GM23338 (cell line): ENCODE measurements at regions not wholly inside any gene's neighbourhood (a gene's known extent, or its start where the extent isn't known, plus 50 kb on each side); places are given as distances from the start of the nearest gene placed in this dataset.

Source experiments
- ATAC-seq: fragments of 200-7000 bp; cut with Tn5 transposase; 3 replicates; pipeline ENCODE4 v1.9.1; 2020
- DNase-seq: peaks from one replicate; pipeline ENCODE4 v3.0.0-alpha.2; 2015; ENCODE audit warnings: low spot score
- H2AFZ ChIP-seq: fragments of 200-600 bp; sonication (generic); 2 replicates; pipeline ENCODE4 v1.8.0; 2016; ENCODE audit warnings: antibody characterized with exemption, mild to moderate bottlenecking, moderate library complexity
- H3F3A ChIP-seq: fragments of 200-600 bp; sonication (generic); replicated peaks from 2 replicates; pipeline ENCODE4 v1.8.0; 2017; ENCODE audit warnings: antibody characterized with exemption, mixed run types, low read depth
- H3K27ac ChIP-seq: fragments of 200-600 bp; sonication (generic); 2 replicates; pipeline ENCODE4 v1.6.1; 2016; ENCODE audit warnings: low read depth
- H3K27me3 ChIP-seq: fragments of 200-600 bp; sonication (generic); 2 replicates; pipeline ENCODE4 v1.8.0; 2016; ENCODE audit warnings: mild to moderate bottlenecking, mixed run types, moderate library complexity; ENCODE audit not compliant: insufficient read depth
- H3K36me3 ChIP-seq: fragments of 200-600 bp; sonication (generic); 2 replicates; pipeline ENCODE4 v1.8.0; 2016; ENCODE audit warnings: mild to moderate bottlenecking; ENCODE audit not compliant: insufficient read depth
- H3K4me1 ChIP-seq: fragments of 200-600 bp; sonication (generic); 2 replicates; pipeline ENCODE4 v1.8.0; 2016; ENCODE audit warnings: mild to moderate bottlenecking, moderate library complexity; ENCODE audit not compliant: insufficient read depth
- H3K4me2 ChIP-seq: fragments of 200-600 bp; sonication (generic); 2 replicates; pipeline ENCODE4 v1.7.1; 2017; ENCODE audit warnings: mixed run types
- H3K4me3 ChIP-seq: fragments of 200-600 bp; sonication (generic); 2 replicates; pipeline ENCODE4 v1.6.1; 2016; ENCODE audit warnings: mixed run types
- H3K79me2 ChIP-seq: fragments of 200-600 bp; sonication (generic); replicated peaks from 2 replicates; pipeline ENCODE4 v1.8.0; 2017; ENCODE audit warnings: mild to moderate bottlenecking; ENCODE audit not compliant: insufficient read depth
- H3K9me2 ChIP-seq: fragments of 200-600 bp; sonication (generic); 2 replicates; pipeline ENCODE4 v1.8.0; 2017; ENCODE audit not compliant: insufficient read depth
- H4K20me1 ChIP-seq: fragments of 200-600 bp; sonication (generic); replicated peaks from 2 replicates; pipeline ENCODE4 v1.8.0; 2017; ENCODE audit warnings: mild to moderate bottlenecking; ENCODE audit not compliant: insufficient read depth
- H3K27ac Mint-ChIP-seq: 2 replicates; pipeline ENCODE4 v1.8.0; 2020; ENCODE audit warnings: inconsistent platforms, mild to moderate bottlenecking, moderate library complexity, mixed read lengths
- H3K27me3 Mint-ChIP-seq: 3 replicates; pipeline ENCODE4 v1.8.0; 2022; ENCODE audit warnings: low read depth, mild to moderate bottlenecking, moderate library complexity, mixed read lengths, inconsistent platforms; ENCODE audit not compliant: insufficient read depth, poor library complexity
- H3K36me3 Mint-ChIP-seq: 3 replicates; pipeline ENCODE4 v1.8.0; 2021; ENCODE audit warnings: low read depth, mild to moderate bottlenecking, inconsistent platforms, moderate library complexity, mixed read lengths
- H3K4me1 Mint-ChIP-seq: 3 replicates; pipeline ENCODE4 v1.8.0; 2020; ENCODE audit warnings: mild to moderate bottlenecking, inconsistent platforms, mixed read lengths
- H3K4me3 Mint-ChIP-seq: 3 replicates; pipeline ENCODE4 v1.8.0; 2021; ENCODE audit warnings: moderate library complexity, mild to moderate bottlenecking, inconsistent platforms, mixed read lengths
- H3K9me3 Mint-ChIP-seq: 3 replicates; pipeline ENCODE4 v1.8.0; 2020; ENCODE audit warnings: moderate library complexity, mild to moderate bottlenecking, inconsistent platforms, mixed read lengths
- CREB1 ChIP-seq: fragments of 250-450 bp; sonication (Bioruptor Pico); IDR thresholded peaks from 2 replicates; pipeline ENCODE4 v1.5.0; 2020; ENCODE audit warnings: low read depth, mild to moderate bottlenecking, moderate library complexity
- CTCF ChIP-seq, 2 experiments: fragments of 200-600 bp in 1 of 2; sonication (generic) in 1 of 2; conservative IDR thresholded peaks; 2 replicates each; pipeline versions ENCODE4 v1.5.1 to v1.6.1; 2016 to 2017; ENCODE audit warnings: antibody characterized with exemption in 2 of 2, low read depth in 2 of 2, mild to moderate bottlenecking in 2 of 2, moderate library complexity in 1 of 2
- EZH2phosphoT487 ChIP-seq: fragments of 200-600 bp; sonication (generic); IDR thresholded peaks from one replicate; pipeline ENCODE4 v1.8.1; 2018; ENCODE audit warnings: antibody characterized with exemption; ENCODE audit not compliant: unreplicated experiment
- NANOG ChIP-seq: IDR thresholded peaks from 2 replicates; pipeline ENCODE4 v1.6.1; 2016; ENCODE audit warnings: antibody characterized with exemption, borderline replicate concordance
- POLR2AphosphoS5 ChIP-seq: IDR thresholded peaks from 2 replicates; pipeline ENCODE4 v1.6.1; 2016; ENCODE audit warnings: antibody characterized with exemption, low read depth
- REST ChIP-seq: IDR thresholded peaks from one replicate; pipeline ENCODE4 v1.6.1; 2018; ENCODE audit warnings: antibody characterized with exemption; ENCODE audit not compliant: unreplicated experiment
- STAT1 ChIP-seq: IDR thresholded peaks from one replicate; pipeline ENCODE4 v1.6.1; 2016; ENCODE audit warnings: antibody characterized with exemption; ENCODE audit not compliant: unreplicated experiment
- ZNF114 ChIP-seq: fragments of 250-450 bp; sonication (Bioruptor Pico); IDR thresholded peaks from 2 replicates; pipeline ENCODE4 v1.5.0; 2020; ENCODE audit warnings: mild to moderate bottlenecking, moderate library complexity
- ZNF331 ChIP-seq: fragments of 250-450 bp; sonication (Bioruptor Pico); IDR thresholded peaks from 2 replicates; pipeline ENCODE4 v1.5.0; 2020; ENCODE audit warnings: low read depth, mild to moderate bottlenecking, moderate library complexity
- ZNF462 ChIP-seq: fragments of 250-450 bp; sonication (Bioruptor Pico); IDR thresholded peaks from 2 replicates; pipeline ENCODE4 v1.5.0; 2020; ENCODE audit warnings: mild to moderate bottlenecking, moderate library complexity

- Mint-ChIP-seq H3K27me3 (no peaks in the 10 kb centered on the region), H3K4me1 (peaks cover 38% of the 10 kb centered on the region), H3K36me3 (no peaks in the 10 kb centered on the region), H3K4me3 (no peak overlapping the region), H3K27ac (peak overlapping the region; percentile 20; the same call in 1 of the 2 replicates), H3K9me3 (no peaks in the 10 kb centered on the region)
- TF ChIP-seq CREB1 (CRISPR knock-in tag) = no peak
- Histone ChIP-seq H3K4me2 (no peak overlapping the region), H3F3A (no peaks in the 10 kb centered on the region), H4K20me1 (no peaks in the 10 kb centered on the region), H3K9me2 (no peaks in the 10 kb centered on the region), H2AFZ (no peak overlapping the region), H3K4me3 (no peak overlapping the region), H3K27ac (no peak overlapping the region), H3K79me2 (no peaks in the 10 kb centered on the region), H3K27me3 (no peaks in the 10 kb centered on the region), H3K36me3 (no peaks in the 10 kb centered on the region), H3K4me1 (peaks cover 35% of the 10 kb centered on the region)
- DNase-seq (no peak), ATAC-seq (no peak)
Observed at GRCh38 chr12:46660276-46660675, 165.5 kb downstream of the SLC38A4 start.

- Mint-ChIP-seq H3K9me3 (no peaks in the 10 kb centered on the region), H3K27ac (0 out of 2 replicates have a peak overlapping the region, but pooled peaks have one; percentile 20), H3K36me3 (no peaks in the 10 kb centered on the region), H3K4me1 (peaks cover 34% of the 10 kb centered on the region), H3K4me3 (no peak overlapping the region), H3K27me3 (no peaks in the 10 kb centered on the region)
- no peak overlapping the region for H3K4me3 ChIP-seq
- H3K27ac ChIP-seq = no peak overlapping the region
- no peaks in the 10 kb centered on the region for H4K20me1 ChIP-seq
- H2AFZ ChIP-seq = no peak overlapping the region
- ATAC-seq (no peak), DNase-seq (no peak)
- no peaks in the 10 kb centered on the region for H3K27me3 ChIP-seq
- H3K79me2 ChIP-seq = no peaks in the 10 kb centered on the region
- no peaks in the 10 kb centered on the region for H3K36me3 ChIP-seq
- peaks cover 32% of the 10 kb centered on the region for H3K4me1 ChIP-seq
- H3K4me2 ChIP-seq = no peak overlapping the region
- no peaks in the 10 kb centered on the region for H3F3A ChIP-seq
- no peaks in the 10 kb centered on the region for H3K9me2 ChIP-seq
- no peak for TF ChIP-seq CREB1 (CRISPR knock-in tag)
- TF ChIP-seq POLR2AphosphoS5 = no peak
- no peak for TF ChIP-seq CTCF (conservative IDR thresholded peaks at IDR 0.05; ENCODE audit: low read depth in 2 of 2)
- no peak for TF ChIP-seq ZNF331 (CRISPR knock-in tag)
- TF ChIP-seq ZNF114 = no peak
- no peak for TF ChIP-seq NANOG
- TF ChIP-seq ZNF462 (CRISPR knock-in tag) = no peak
- no peak for TF ChIP-seq STAT1
- TF ChIP-seq REST = no peak
- TF ChIP-seq EZH2phosphoT487 = no peak
Observed at GRCh38 chr12:46659824-46660223, 166.0 kb downstream of the SLC38A4 start.
